AG08395 (cell line): ENCODE measurements at regions not wholly inside any gene's neighbourhood (a gene's known extent, or its start where the extent isn't known, plus 50 kb on each side); places are given as distances from the start of the nearest gene placed in this dataset.
"Not testable (repeated sequence)": the region's sequence is repeated elsewhere in the genome, so short reads cannot be mapped to it uniquely, and the experiment has no call there.

Experiments
- DNase-seq: peaks from one replicate; pipeline ENCODE4 v3.0.0; 2012; ENCODE audit warnings: mixed read lengths, low spot score

DNA sequence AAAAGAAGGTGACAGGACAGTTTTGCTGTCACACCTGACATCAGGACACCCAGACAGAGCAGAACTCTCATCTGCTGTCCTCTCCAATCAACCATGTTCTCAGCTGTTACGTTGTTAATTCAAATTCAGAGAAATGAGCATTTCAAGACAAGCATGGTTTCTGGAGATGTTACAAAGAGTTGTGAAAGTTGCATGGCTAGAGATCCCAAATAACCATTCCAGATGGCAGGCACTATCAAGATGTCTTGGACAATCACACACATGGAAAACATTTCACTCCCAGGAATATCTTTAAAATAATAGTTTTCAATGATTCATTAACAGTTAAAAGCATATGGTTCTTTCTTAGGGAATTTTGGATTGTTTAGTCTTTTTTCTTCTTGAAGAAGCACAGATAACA, 533.1 kb downstream of the AGTPBP1 start:
- no peak for DNase-seq

DNA sequence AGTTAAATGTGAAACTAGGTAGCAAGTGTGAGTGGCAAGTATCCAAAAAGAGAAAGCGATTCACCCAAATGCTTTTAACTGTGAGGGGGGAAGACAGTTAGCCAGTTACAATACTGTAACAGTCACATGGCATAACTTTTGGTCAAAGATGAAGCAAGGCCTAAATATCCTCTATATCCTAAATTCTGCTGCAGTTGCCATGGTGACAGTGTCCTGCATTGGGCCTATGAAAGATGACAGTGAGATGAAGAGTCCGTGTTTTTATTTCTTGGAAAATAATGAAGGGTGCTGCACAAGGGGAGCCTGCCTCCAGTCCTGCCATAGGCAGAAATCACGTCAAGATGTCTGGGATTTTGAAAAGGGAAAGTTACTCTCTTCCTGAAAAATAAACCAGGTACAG, 534.6 kb downstream of the NTRK2 start:
- DNase-seq: no peak

DNA sequence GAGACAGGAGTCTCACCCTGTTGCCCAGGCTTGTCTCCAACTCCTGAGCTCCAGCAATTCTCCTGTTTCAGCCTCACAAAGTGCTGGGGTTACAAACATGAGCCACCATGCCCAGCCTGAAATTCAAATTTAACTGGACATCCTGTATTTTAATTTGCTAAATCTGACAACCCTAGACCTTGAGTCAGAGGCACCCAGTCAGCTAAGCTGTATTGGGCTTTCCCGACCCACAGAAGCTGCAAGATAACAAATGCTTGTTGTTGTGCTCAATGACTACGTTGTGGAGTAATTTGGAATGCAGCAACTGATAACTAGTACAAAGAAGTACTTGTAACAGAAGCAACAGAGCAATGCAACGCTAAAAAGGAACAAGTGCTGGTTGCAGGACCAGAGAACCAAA, 533.1 kb downstream of the NTRK2 start:
- no peak for DNase-seq

DNA sequence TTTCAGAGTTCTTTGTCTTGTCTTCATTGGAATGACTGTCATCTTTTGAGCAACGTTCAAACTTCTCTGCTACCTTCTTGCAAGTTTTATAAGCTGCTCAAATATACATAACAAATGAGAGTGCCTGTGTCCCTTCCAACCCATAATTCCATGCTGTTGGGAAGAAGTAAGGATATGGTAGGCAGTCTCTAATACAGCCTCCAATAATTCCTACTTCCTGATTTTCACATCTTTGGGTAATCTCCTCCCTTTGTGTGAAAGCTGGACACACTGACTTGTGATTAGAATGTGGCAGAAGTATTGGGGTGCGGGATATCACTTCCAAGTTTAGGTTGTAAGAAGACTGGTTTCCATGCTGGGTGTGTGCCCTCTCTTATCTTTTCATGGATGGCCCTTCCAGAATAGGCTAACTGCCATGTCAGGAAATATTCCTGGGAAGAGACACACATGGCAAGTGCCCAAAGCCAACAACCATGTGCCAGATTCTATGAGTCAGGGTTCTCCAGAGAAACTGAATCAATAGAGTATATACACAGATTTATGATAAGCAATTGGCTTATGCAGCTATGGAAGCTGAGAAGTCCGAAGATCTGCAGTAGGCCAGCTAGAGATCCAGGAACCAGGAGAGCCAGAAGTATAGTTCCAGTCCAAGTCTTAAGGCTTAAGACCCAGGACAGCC, 531.3 kb downstream of the NTRK2 start:
- peak; percentile 9 for DNase-seq

DNA sequence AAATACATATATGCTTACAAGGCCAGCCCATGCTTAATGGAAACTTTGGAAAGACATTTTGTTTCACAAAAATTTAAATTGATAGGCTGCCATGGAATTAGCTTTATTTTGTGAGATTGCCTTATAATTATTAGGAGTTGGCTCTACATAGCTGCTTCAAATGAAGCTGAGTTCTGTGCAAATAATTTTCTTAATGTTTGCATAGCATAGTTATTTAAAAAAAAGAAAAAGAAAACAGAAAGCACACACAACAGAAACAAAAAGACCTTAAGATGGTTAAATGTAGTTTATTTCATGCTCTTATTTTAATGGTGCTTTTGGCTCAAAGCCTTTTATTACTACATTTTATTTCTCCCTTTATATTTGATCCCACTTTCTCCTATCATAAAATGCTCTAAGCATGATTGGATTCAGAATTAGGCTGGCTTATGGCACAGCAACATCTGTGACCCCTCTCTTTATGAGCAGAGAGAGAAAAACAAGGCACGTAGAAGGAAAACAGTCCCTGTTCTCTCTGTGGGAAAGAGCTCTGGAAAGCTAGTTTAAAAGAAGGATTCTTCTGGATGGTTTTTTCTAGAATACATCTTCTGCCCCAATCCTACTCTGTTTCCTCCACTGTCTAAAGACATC, 530.5 kb downstream of the NTRK2 start:
- no peak for DNase-seq

DNA sequence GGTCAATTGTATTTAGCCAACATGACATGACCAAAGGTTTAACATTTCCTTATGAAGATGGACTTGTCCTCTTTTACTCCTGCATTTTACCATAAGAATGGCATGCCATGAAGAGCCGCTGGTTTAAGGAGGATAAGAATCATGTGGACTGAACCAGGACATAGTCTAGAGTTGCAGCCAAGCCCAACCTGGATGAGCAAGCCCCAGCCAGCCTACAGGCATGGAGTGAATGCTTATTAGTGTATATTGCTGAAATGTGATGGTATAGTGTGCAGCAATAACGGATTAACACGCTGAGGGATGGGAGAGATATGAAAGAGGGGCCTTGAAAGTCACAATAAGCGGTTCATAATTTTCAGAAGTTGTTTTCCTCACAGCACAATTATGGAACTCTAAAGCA, 523.2 kb downstream of the NTRK2 start:
- DNase-seq: no peak

DNA sequence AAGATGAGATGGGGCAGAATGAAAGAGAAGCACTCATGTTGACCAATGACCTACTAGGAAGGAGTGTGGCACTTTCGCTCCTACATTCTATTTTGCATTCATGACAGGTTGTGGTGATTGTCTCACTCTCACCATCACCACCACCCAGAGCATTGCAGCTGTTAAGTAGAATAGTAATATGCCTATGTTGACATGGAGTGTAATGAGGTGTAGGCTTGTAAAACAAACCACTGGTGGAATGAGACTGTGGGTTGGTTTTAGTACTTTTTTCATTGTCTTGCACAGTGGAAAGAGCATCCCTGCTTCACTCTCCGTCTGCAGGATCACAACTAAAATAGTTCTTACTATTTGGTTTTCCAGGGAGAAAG, 516.7 kb downstream of the NTRK2 start:
- DNase-seq: no peak

DNA sequence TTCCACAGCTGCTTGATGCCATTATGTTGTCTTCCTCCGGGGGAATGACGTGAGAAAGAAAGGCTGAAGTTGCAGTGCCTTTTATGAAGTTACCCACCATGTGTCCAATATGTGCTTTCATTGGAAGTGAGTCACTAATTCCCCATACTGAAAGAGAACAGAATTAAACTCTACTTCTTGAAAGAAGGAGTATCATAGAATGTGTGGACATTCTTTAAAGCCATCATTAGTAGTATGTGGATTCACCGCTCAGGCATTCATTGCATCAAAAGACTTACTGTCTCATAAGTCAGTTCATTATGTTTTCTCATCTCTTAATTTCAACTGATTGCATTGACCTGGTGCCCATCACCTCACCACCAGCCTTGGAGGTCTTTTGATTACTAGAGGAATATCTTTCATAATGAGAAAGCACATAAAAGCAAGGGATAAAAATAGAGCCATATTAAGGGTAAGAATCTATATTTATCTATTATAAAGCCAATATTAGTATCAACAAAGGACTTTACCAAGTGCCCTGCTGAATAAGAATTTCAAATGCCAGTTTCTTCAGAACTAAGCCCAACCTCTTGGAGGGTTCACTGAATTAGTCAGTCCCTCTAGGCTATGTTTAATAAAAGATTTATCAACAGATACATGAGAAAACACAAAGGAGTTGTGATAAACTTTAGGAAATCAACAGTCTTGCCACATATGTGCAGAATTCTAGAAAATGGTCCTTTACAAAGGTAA, 516.1 kb downstream of the NTRK2 start:
- DNase-seq: no peak

DNA sequence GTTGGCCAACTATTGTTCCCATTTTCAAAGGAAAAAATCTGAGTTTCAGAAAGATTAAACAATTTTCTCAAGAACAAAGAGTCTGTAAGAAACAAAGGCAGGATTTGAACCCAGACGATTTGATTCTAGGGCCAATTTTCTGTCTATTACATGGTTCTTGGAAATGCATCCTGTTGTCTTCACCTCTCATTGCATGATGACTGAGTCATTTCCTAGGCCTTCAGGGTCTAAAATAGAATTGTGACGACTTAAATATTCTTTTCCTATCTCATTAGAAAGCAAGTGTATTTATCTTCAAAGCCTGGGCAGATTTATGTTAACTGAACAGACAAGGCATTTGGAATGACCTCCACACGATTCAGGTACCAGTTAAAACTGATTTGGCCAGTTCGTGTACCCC, 512.9 kb downstream of the NTRK2 start:
- no peak for DNase-seq

DNA sequence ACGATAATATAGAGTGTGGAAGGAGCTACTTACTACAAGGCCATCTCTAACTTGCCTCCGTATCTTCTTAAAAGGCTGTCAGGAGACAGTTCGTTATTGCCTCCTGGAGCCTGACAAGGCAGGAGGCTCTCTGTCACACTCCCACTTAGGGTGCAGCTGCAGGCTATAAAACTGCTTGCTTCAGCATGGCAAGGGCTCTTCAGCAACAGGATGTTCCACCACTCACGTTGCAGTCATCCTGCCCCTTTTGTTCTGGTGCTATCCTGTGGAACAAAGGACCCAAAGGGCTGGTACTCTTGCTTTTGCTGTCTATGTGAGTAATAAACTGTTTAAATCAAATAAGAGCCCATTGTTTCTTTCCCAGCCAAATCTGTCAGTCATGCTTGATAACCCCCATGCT, 508.9 kb downstream of the NTRK2 start:
- DNase-seq: no peak

DNA sequence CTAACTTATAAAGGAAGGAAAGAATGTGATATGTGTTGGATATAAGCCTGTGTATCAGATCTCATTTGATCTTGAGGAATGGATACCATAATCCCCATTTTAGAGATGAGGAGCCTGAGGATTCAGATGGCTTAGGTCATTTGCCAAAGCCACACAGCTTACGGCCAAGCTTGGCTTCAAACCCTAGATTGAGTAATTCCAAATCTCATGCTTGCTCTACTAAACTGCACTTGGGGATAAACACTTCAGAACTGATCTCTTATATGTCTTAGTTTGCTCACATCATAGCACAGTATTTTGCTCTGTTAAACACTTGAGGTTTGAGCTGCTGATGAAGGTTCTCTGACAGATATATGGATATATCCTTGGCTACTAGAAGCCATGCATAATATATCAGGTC, 504.4 kb downstream of the NTRK2 start:
- no peak for DNase-seq

DNA sequence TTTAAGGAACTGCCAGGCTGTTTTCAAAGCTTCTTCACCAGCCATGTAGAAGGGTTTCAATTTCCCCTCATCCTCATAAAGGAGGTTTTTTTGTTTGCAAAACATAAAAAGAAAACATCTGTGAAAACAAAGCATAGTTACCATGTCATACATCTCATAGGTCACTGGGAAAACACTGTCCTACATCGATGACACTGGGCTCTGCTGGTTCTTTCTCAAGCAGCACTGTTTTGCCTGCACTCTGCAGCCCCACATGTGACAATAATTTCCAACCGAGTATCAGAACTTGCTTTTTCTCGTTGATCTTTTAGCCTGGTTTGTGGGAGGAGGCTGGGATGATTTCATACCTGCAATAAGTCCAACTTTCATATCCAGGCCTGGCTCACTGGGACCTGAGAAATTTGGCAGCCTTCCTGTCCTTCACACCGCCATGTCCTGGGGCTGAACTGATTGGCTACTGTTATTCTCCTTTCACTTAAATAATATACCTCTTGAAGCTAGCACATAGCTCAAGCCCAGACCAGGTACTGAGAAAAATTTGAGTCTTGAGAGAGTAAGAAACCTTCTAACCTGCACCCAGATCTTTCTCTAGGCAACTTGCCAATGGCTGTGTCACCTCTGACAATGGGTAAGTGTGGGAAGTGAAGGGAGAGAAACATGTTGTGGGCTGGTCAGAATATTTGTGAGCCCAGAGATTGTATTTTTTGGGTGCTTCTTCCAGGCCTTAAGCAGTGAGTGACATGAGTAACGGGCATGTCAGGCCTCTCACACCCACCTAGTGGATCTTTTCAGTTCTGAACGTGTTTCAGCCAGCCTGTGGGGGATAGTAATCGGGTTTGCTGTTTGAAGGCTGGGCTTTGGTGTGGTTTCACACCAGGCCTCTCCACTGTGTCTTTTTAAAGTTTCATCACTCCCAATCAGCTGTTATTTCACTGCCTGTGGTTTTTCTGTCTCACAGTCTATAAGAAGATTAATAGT, 502.8 kb downstream of the NTRK2 start:
- no peak for DNase-seq

DNA sequence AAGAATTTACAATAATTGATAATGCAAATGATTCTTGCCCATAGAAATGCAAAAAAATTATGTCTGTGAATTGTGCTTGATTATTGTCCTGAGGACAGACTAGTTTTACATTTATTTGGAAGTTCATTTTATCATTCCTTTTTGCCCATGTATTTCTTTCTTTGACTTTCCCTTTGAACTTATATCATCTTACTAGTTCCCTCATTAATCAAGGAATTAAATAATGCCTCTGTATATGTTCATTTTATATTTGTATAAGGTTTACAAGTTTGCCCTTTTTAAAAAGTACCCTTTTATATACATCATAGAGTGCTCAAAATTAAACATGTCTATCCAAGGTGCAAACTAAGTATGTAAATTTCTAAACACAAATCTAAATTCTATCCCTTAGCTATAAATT, 501.6 kb downstream of the NTRK2 start:
- no peak for DNase-seq

DNA sequence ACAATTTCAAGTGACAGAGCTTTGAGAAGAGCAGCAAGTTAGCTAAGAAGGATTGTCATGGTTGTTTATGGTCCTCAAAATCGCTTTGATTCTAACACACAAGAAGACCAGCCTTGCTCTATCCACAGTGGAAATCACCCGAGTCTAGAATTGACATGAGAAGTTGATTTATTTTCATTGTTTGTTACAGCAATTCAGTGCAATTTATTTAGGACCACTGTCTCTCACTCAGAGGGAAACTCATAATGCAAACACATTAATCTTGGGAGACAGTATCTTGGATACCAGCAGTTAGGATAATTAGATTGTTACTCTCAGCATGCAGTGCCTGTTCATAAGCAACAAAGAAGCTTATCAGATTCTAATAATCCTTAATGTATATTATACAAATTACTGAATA, 498.9 kb downstream of the NTRK2 start:
- DNase-seq: no peak

DNA sequence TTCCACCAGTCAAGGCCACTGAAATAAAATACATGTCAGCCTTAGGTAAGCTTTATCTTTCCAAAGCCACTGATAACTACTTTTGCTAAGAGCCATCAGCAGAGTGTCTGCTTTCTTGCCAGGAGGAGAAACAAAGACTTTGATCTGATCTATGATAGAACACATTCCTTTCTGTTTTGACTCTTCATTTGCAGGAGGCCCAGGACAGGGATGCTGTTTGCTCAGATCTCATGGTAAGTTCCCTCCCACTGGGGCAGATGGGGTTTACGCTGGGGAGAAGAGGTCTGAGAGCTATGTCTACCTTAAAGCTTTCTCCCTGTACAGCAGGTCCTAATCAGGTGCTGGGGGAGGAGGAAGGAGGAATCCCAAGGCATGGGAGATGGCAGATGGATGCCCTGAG, 497.6 kb downstream of the NTRK2 start:
- no peak for DNase-seq

DNA sequence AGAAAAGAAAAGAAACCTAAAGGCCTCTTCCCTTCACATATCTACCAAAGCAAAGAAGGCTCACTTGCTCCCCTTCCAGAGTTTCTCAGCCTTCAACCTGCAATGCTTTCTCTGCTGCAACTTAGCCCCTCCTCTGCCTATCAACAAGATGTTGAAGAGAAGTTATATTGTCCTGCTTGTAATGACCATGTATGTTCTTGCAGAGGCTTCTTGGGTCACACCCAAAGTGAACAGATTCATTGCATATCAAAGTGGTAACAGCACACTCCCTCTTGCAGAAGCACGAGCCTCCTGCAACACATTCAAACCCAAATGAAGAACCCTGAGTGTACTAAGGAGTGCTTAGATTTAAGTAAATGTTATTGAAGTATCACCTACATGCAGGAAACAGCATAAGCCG, 494.3 kb downstream of the NTRK2 start:
- DNase-seq: no peak

DNA sequence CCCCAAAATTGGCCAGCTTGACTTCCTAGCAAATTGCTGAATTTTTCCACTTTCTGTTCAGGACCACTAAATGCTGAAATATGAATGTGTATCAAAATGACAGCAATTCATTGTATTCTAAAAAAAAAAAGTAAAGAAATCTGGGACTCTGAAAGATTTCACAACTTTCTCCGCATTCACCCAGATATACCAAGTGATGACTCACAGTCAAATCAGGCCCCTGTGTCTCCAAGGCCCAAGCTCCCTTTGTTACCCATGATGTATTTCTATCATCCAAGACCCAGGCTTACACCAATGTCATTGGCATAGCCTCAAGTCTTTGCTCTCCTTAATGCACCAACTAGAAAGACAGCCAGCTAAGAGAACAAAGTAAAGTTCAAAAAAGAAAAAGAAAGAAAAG, 493.9 kb downstream of the NTRK2 start:
- DNase-seq: no peak

DNA sequence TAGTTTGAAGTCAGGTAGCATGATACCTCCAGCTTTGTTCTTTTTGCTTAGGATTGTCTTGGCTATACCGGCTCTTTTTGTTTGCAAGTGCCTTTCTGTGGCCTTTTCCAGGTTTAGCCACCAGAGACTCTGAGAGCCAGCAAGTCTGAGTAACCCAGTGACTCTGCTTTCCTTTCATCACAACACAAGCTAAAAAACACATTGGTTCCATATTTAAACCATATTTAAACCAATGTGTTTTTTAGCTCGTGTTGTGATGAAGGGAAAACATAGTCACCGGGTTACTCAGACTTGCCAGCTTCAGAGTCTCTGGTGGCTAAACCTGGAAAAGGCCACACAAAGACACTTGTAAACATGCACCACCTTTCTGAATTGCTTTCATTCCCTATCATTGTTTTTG, 493.3 kb downstream of the NTRK2 start:
- DNase-seq: no peak

DNA sequence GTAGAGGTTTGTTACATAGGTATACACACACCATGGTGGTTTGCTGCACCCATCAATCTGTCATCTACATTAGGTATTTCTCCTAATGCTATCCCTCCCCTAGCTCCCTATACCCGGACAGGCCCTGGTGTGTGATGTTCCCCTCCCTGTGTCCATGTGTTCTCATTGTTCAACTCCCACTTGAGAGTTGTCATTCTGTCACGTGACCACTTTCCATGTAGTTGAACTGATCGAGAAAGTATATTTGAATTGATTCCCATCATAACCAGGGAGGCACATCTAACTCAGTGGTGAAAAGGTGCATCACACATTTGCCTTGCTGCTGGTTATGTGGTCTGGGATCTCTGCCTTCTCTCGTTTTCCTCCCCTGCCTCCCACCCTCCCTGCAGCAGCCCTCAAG, 491.4 kb downstream of the NTRK2 start:
- DNase-seq: not testable (repeated sequence)

DNA sequence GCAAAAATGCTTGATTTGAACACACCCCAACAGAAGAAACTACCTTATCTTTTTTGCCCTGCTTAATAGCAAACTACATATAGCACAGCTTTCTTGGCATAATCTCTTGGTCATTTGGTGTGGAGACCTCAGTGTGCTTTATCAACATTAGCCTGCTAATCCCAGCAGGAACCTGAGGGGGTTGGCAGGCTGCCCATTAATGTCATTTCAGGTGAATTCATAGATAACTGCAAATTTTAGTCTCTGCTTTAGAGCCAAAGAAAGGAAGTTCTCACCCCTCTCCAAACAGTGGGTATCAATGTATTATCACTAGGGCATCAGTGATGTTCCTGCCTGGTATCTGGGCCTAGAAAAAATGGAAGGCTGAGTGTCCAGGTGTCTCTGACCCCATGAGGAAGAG, 489.0 kb downstream of the NTRK2 start:
- no peak for DNase-seq

DNA sequence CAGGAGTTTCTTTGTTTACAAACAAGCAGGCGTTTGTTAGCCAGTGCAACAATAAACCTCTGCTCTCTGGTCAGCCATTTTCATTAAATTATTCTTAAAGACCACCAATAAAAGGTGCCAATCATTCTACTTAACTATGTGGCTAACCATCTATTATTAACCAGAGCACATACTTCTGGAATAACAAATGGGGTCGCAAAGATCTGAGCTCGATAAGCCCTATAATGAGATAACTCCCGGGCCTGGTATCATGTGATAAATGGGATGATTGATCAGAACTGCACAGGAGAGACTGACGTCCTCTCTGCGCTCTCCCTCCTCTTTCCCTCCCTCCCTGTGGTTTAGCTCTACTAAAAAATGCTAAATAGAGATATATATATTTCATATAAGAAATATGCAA, 488.2 kb downstream of the NTRK2 start:
- no peak for DNase-seq

DNA sequence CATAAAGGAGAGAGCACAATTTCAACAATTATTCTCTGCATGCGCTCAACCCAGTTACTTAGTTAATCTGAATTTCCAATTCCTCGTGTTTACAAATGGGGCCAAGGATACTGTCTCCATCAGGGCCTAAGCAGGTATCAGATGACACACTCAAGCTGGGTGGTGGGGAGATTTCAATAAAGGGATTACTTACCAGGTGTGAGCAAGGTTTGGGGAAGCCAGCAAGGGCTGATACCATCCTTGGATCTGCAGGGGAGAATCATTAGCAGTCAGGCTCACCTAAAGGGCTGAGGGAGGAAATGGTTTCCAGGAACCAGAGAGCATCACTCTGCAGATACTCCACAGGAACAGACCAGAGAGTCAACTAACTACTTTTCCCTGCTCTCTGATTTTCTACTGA, 487.1 kb downstream of the NTRK2 start:
- DNase-seq: no peak
